ENCODE measurements at regions not wholly inside any gene's neighbourhood (a gene's known extent, or its start where the extent isn't known, plus 50 kb on each side); places are given as distances from the start of the nearest gene placed in this dataset.

- no peak for DNase-seq
Observed at GRCh38 chr9:8074713-8075286, 275.2 kb upstream of the DMAC1 start.

GRCh38 chr9:8071445-8071798 is 271.8 kb upstream of the DMAC1 start:
- DNase-seq: no peak

GRCh38 chr9:8070779-8071444 is 271.3 kb upstream of the DMAC1 start:
- no peak for DNase-seq

- DNase-seq: no peak
Observed at GRCh38 chr9:8062459-8062858, 262.9 kb upstream of the DMAC1 start.

- no peak for DNase-seq
Observed at GRCh38 chr9:8053501-8053900, 253.9 kb upstream of the DMAC1 start.

GRCh38 chr9:8052991-8053390 is 253.4 kb upstream of the DMAC1 start:
- DNase-seq: no peak

- no peak for DNase-seq
Observed at GRCh38 chr9:8037745-8038144, 238.2 kb upstream of the DMAC1 start.

- no peak for DNase-seq
Observed at GRCh38 chr9:8036914-8037524, 237.4 kb upstream of the DMAC1 start.

GRCh38 chr9:8033794-8034193 is 234.2 kb upstream of the DMAC1 start:
- no peak for DNase-seq

GRCh38 chr9:8030095-8030494 is 230.5 kb upstream of the DMAC1 start:
- no peak for DNase-seq

- no peak for DNase-seq
Observed at GRCh38 chr9:8027351-8027750, 227.8 kb upstream of the DMAC1 start.

- no peak for DNase-seq
Observed at GRCh38 chr9:8025551-8025950, 226.0 kb upstream of the DMAC1 start.

GRCh38 chr9:8020186-8020585 is 220.6 kb upstream of the DMAC1 start:
- no peak for DNase-seq

GRCh38 chr9:8019636-8020035 is 220.1 kb upstream of the DMAC1 start:
- DNase-seq: no peak

GRCh38 chr9:8014997-8015682 is 215.6 kb upstream of the DMAC1 start:
- DNase-seq: no peak

GRCh38 chr9:8012986-8013385 is 213.4 kb upstream of the DMAC1 start:
- no peak for DNase-seq

- DNase-seq: no peak
Observed at GRCh38 chr9:8011974-8012373, 212.4 kb upstream of the DMAC1 start.

GRCh38 chr9:7996558-7996957 is 197.0 kb upstream of the DMAC1 start:
- no peak for DNase-seq

- DNase-seq: no peak
Observed at GRCh38 chr9:7988644-7989280, 189.2 kb upstream of the DMAC1 start.

GRCh38 chr9:7984692-7985091 is 185.1 kb upstream of the DMAC1 start:
- DNase-seq: no peak

- no peak for DNase-seq
Observed at GRCh38 chr9:7984203-7984602, 184.6 kb upstream of the DMAC1 start.

- DNase-seq: no peak
Observed at GRCh38 chr9:7983490-7983889, 183.9 kb upstream of the DMAC1 start.

- no peak for DNase-seq
Observed at GRCh38 chr9:7982907-7983306, 183.3 kb upstream of the DMAC1 start.
